ENCODE measurements at regions not wholly inside any gene's neighbourhood (a gene's known extent, or its start where the extent isn't known, plus 50 kb on each side); places are given as distances from the start of the nearest gene placed in this dataset.

GRCh38 chr18:6636091-6636490 is 93.4 kb upstream of the ARHGAP28 start:
- no peak overlapping the region for H3K9ac ChIP-seq (ENCODE audit: low read length)
- H3K36me3 ChIP-seq (ENCODE audit: control insufficient read depth, low read depth, low read length): no peaks in the 10 kb centered on the region
- H3K4me1 ChIP-seq (ENCODE audit: control insufficient read depth, low read depth, low read length): peaks cover 28% of the 10 kb centered on the region
- H3K27me3 ChIP-seq (ENCODE audit: control insufficient read depth, insufficient read depth, low read length): no peaks in the 10 kb centered on the region
- H3K4me3 ChIP-seq (ENCODE audit: low read length): no peak overlapping the region
- no peaks in the 10 kb centered on the region for H3K9me3 ChIP-seq (ENCODE audit: control insufficient read depth, low read depth, low read length)
- H3K27ac ChIP-seq (ENCODE audit: low read length): no peak overlapping the region

- Histone ChIP-seq H3K9ac (ENCODE audit: low read length) (no peak overlapping the region), H3K9me3 (ENCODE audit: control insufficient read depth, low read depth, low read length) (no peaks in the 10 kb centered on the region), H3K4me3 (ENCODE audit: low read length) (no peak overlapping the region), H3K27me3 (ENCODE audit: control insufficient read depth, insufficient read depth, low read length) (no peaks in the 10 kb centered on the region), H3K4me1 (ENCODE audit: control insufficient read depth, low read depth, low read length) (peaks cover 22% of the 10 kb centered on the region), H3K27ac (ENCODE audit: low read length) (no peak overlapping the region), H3K36me3 (ENCODE audit: control insufficient read depth, low read depth, low read length) (no peaks in the 10 kb centered on the region)
Measured at GRCh38 chr18:6638447-6638846, 91.1 kb upstream of the ARHGAP28 start.

GRCh38 chr18:6639305-6639704 is 90.2 kb upstream of the ARHGAP28 start:
- Histone ChIP-seq H3K4me3 (ENCODE audit: low read length) (no peak overlapping the region), H3K27me3 (ENCODE audit: control insufficient read depth, insufficient read depth, low read length) (no peaks in the 10 kb centered on the region), H3K27ac (ENCODE audit: low read length) (no peak overlapping the region), H3K9ac (ENCODE audit: low read length) (no peak overlapping the region), H3K9me3 (ENCODE audit: control insufficient read depth, low read depth, low read length) (no peaks in the 10 kb centered on the region), H3K36me3 (ENCODE audit: control insufficient read depth, low read depth, low read length) (no peaks in the 10 kb centered on the region), H3K4me1 (ENCODE audit: control insufficient read depth, low read depth, low read length) (peaks cover 15% of the 10 kb centered on the region)

GRCh38 chr18:6644836-6645627 is 84.5 kb upstream of the ARHGAP28 start:
- Histone ChIP-seq H3K9ac (ENCODE audit: low read length) (no peak overlapping the region), H3K4me1 (ENCODE audit: control insufficient read depth, low read depth, low read length) (peaks cover 21% of the 10 kb centered on the region), H3K27me3 (ENCODE audit: control insufficient read depth, insufficient read depth, low read length) (no peaks in the 10 kb centered on the region), H3K4me3 (ENCODE audit: low read length) (no peak overlapping the region), H3K36me3 (ENCODE audit: control insufficient read depth, low read depth, low read length) (no peaks in the 10 kb centered on the region), H3K9me3 (ENCODE audit: control insufficient read depth, low read depth, low read length) (no peaks in the 10 kb centered on the region), H3K27ac (ENCODE audit: low read length) (no peak overlapping the region)

- Histone ChIP-seq H3K4me3 (ENCODE audit: low read length) (no peak overlapping the region), H3K36me3 (ENCODE audit: control insufficient read depth, low read depth, low read length) (no peaks in the 10 kb centered on the region), H3K9ac (ENCODE audit: low read length) (no peak overlapping the region), H3K4me1 (ENCODE audit: control insufficient read depth, low read depth, low read length) (peaks cover 18% of the 10 kb centered on the region), H3K27me3 (ENCODE audit: control insufficient read depth, insufficient read depth, low read length) (no peaks in the 10 kb centered on the region), H3K9me3 (ENCODE audit: control insufficient read depth, low read depth, low read length) (no peaks in the 10 kb centered on the region), H3K27ac (ENCODE audit: low read length) (no peak overlapping the region)
Measured at GRCh38 chr18:6646801-6647200, 82.7 kb upstream of the ARHGAP28 start.

GRCh38 chr18:6648581-6648980 is 80.9 kb upstream of the ARHGAP28 start:
- H3K9me3 ChIP-seq (ENCODE audit: control insufficient read depth, low read depth, low read length): no peaks in the 10 kb centered on the region
- H3K36me3 ChIP-seq (ENCODE audit: control insufficient read depth, low read depth, low read length): no peaks in the 10 kb centered on the region
- no peak overlapping the region for H3K4me3 ChIP-seq (ENCODE audit: low read length)
- peaks cover 18% of the 10 kb centered on the region for H3K4me1 ChIP-seq (ENCODE audit: control insufficient read depth, low read depth, low read length)
- no peak overlapping the region for H3K27ac ChIP-seq (ENCODE audit: low read length)
- H3K27me3 ChIP-seq (ENCODE audit: control insufficient read depth, insufficient read depth, low read length): no peaks in the 10 kb centered on the region
- H3K9ac ChIP-seq (ENCODE audit: low read length): no peak overlapping the region

GRCh38 chr18:6649421-6650126 is 79.9 kb upstream of the ARHGAP28 start:
- H3K36me3 ChIP-seq (ENCODE audit: control insufficient read depth, low read depth, low read length): no peaks in the 10 kb centered on the region
- peaks cover 15% of the 10 kb centered on the region for H3K4me1 ChIP-seq (ENCODE audit: control insufficient read depth, low read depth, low read length)
- H3K27ac ChIP-seq (ENCODE audit: low read length): no peak overlapping the region
- no peaks in the 10 kb centered on the region for H3K27me3 ChIP-seq (ENCODE audit: control insufficient read depth, insufficient read depth, low read length)
- no peaks in the 10 kb centered on the region for H3K9me3 ChIP-seq (ENCODE audit: control insufficient read depth, low read depth, low read length)
- no peak overlapping the region for H3K4me3 ChIP-seq (ENCODE audit: low read length)
- no peak overlapping the region for H3K9ac ChIP-seq (ENCODE audit: low read length)

- H3K9ac ChIP-seq (ENCODE audit: low read length): no peak overlapping the region
Measured at GRCh38 chr18:6650127-6650507, 79.4 kb upstream of the ARHGAP28 start.

GRCh38 chr18:6650747-6651146 is 78.8 kb upstream of the ARHGAP28 start:
- Histone ChIP-seq H3K36me3 (ENCODE audit: control insufficient read depth, low read depth, low read length) (no peaks in the 10 kb centered on the region), H3K9me3 (ENCODE audit: control insufficient read depth, low read depth, low read length) (no peaks in the 10 kb centered on the region), H3K4me3 (ENCODE audit: low read length) (no peak overlapping the region), H3K9ac (ENCODE audit: low read length) (no peak overlapping the region), H3K27ac (ENCODE audit: low read length) (no peak overlapping the region), H3K27me3 (ENCODE audit: control insufficient read depth, insufficient read depth, low read length) (no peaks in the 10 kb centered on the region), H3K4me1 (ENCODE audit: control insufficient read depth, low read depth, low read length) (peaks cover 3% of the 10 kb centered on the region)

More at GRCh38 chr18:6650127-6650507, 79.4 kb upstream of the ARHGAP28 start:
- Histone ChIP-seq H3K9me3 (ENCODE audit: control insufficient read depth, low read depth, low read length) (no peaks in the 10 kb centered on the region), H3K4me1 (ENCODE audit: control insufficient read depth, low read depth, low read length) (peaks cover 10% of the 10 kb centered on the region), H3K4me3 (ENCODE audit: low read length) (no peak overlapping the region), H3K36me3 (ENCODE audit: control insufficient read depth, low read depth, low read length) (no peaks in the 10 kb centered on the region), H3K27me3 (ENCODE audit: control insufficient read depth, insufficient read depth, low read length) (no peaks in the 10 kb centered on the region), H3K27ac (ENCODE audit: low read length) (no peak overlapping the region)

- no peaks in the 10 kb centered on the region for H3K9me3 ChIP-seq (ENCODE audit: control insufficient read depth, low read depth, low read length)
- H3K36me3 ChIP-seq (ENCODE audit: control insufficient read depth, low read depth, low read length): no peaks in the 10 kb centered on the region
- no peaks in the 10 kb centered on the region for H3K27me3 ChIP-seq (ENCODE audit: control insufficient read depth, insufficient read depth, low read length)
- H3K9ac ChIP-seq (ENCODE audit: low read length): no peak overlapping the region
- no peak overlapping the region for H3K27ac ChIP-seq (ENCODE audit: low read length)
- H3K4me3 ChIP-seq (ENCODE audit: low read length): no peak overlapping the region
- no peaks in the 10 kb centered on the region for H3K4me1 ChIP-seq (ENCODE audit: control insufficient read depth, low read depth, low read length)
Measured at GRCh38 chr18:6652098-6652497, 77.4 kb upstream of the ARHGAP28 start.

GRCh38 chr18:6653880-6654279 is 75.6 kb upstream of the ARHGAP28 start:
- Histone ChIP-seq H3K27ac (ENCODE audit: low read length) (no peak overlapping the region), H3K9ac (ENCODE audit: low read length) (no peak overlapping the region), H3K4me3 (ENCODE audit: low read length) (no peak overlapping the region), H3K36me3 (ENCODE audit: control insufficient read depth, low read depth, low read length) (no peaks in the 10 kb centered on the region), H3K9me3 (ENCODE audit: control insufficient read depth, low read depth, low read length) (no peaks in the 10 kb centered on the region), H3K27me3 (ENCODE audit: control insufficient read depth, insufficient read depth, low read length) (no peaks in the 10 kb centered on the region), H3K4me1 (ENCODE audit: control insufficient read depth, low read depth, low read length) (peaks cover under 1% of the 10 kb centered on the region)
